HG03060 (cell line): ENCODE measurements at regions not wholly inside any gene's neighbourhood (a gene's known extent, or its start where the extent isn't known, plus 50 kb on each side); places are given as distances from the start of the nearest gene placed in this dataset.
"Not testable (repeated sequence)": the region's sequence is repeated elsewhere in the genome, so short reads cannot be mapped to it uniquely, and the experiment has no call there.

Experiments
- ATAC-seq: cut with Tn5 transposase; IDR thresholded peaks from one replicate; pipeline ENCODE4 v1.9.1; 2021; ENCODE audit warnings: low read depth, moderate number of reproducible peaks; ENCODE audit not compliant: unreplicated experiment

- no peak for ATAC-seq
Observed at GRCh38 chr3:102896851-102897621, 462.2 kb downstream of the ZPLD1 start.

GRCh38 chr3:102904629-102905028 lies 469.8 kb downstream of the ZPLD1 start:
- ATAC-seq, result no peak

GRCh38 chr3:102905811-102906210 lies 471.0 kb downstream of the ZPLD1 start:
- ATAC-seq, result no peak

GRCh38 chr3:102906818-102907217 lies 472.0 kb downstream of the ZPLD1 start:
- no peak for ATAC-seq

GRCh38 chr3:102909904-102910303 lies 475.1 kb downstream of the ZPLD1 start:
- no peak for ATAC-seq

GRCh38 chr3:102916532-102916931 lies 481.7 kb downstream of the ZPLD1 start:
- ATAC-seq, result no peak

- no peak for ATAC-seq
Observed at GRCh38 chr3:102926618-102927017, 491.8 kb downstream of the ZPLD1 start.

- no peak for ATAC-seq
Observed at GRCh38 chr3:102933377-102933776, 498.6 kb downstream of the ZPLD1 start.

- ATAC-seq, result no peak
Observed at GRCh38 chr3:102936511-102937045, 501.8 kb downstream of the ZPLD1 start.

- ATAC-seq, result no peak
Observed at GRCh38 chr3:102941786-102942185, 507.0 kb downstream of the ZPLD1 start.

GRCh38 chr3:102946445-102946844 lies 511.6 kb downstream of the ZPLD1 start:
- ATAC-seq, result not testable (repeated sequence)

GRCh38 chr3:102972350-102972749 lies 537.5 kb downstream of the ZPLD1 start:
- no peak for ATAC-seq

- ATAC-seq, result no peak
Observed at GRCh38 chr3:102974333-102974732, 539.5 kb downstream of the ZPLD1 start.

- ATAC-seq, result no peak
Observed at GRCh38 chr3:102979191-102979590, 544.4 kb downstream of the ZPLD1 start.

GRCh38 chr3:102979682-102980354 lies 545.0 kb downstream of the ZPLD1 start:
- ATAC-seq, result no peak

- no peak for ATAC-seq
Observed at GRCh38 chr3:102980355-102980696, 545.5 kb downstream of the ZPLD1 start.

- no peak for ATAC-seq
Observed at GRCh38 chr3:103002425-103003176, 567.8 kb downstream of the ZPLD1 start.

GRCh38 chr3:103006526-103007183 lies 571.8 kb downstream of the ZPLD1 start:
- ATAC-seq, result no peak

GRCh38 chr3:103009609-103010008 lies 574.8 kb downstream of the ZPLD1 start:
- ATAC-seq, result no peak

- no peak for ATAC-seq
Observed at GRCh38 chr3:103025880-103026279, 591.1 kb downstream of the ZPLD1 start.

- ATAC-seq, result no peak
Observed at GRCh38 chr3:103033841-103034240, 599.0 kb downstream of the ZPLD1 start.
